Activated naive CD8-positive, alpha-beta T cell treated with anti-CD3 and anti-CD28 coated beads, Interleukin-2, amount 10 ng/mL, durations not matched to agents 7 days and 5 days (primary cell): ENCODE measurements at regions not wholly inside any gene's neighbourhood (a gene's known extent, or its start where the extent isn't known, plus 50 kb on each side); places are given as distances from the start of the nearest gene placed in this dataset.

Experiments used
- ATAC-seq: fragments of 150-1000 bp; cut with Tn5 transposase; one replicate; pipeline ENCODE4 v1.10.0; 2021; ENCODE audit warnings: low read depth, moderate library complexity
- POLR2A ChIA-PET: fragments of 350-600 bp; sonication (Branson Sonifier 250); formaldehyde crosslinking; loops from one replicate; lab custom pipeline; 2021; ENCODE audit warnings: antibody characterized with exemption; lab: Charles Lee
- DNase-seq: peaks from one replicate; pipeline ENCODE4 v3.0.0; 2021
- H3K27ac Mint-ChIP-seq: one replicate; pipeline ENCODE4 v1.8.0; 2022; ENCODE audit warnings: mild to moderate bottlenecking, mixed read lengths
- H3K27me3 Mint-ChIP-seq: one replicate; pipeline ENCODE4 v1.8.0; 2022; ENCODE audit warnings: mild to moderate bottlenecking, moderate library complexity, mixed read lengths
- H3K36me3 Mint-ChIP-seq: one replicate; pipeline ENCODE4 v1.8.0; 2021; ENCODE audit warnings: mild to moderate bottlenecking, mixed read lengths
- H3K4me1 Mint-ChIP-seq: one replicate; pipeline ENCODE4 v1.8.0; 2021; ENCODE audit warnings: mixed read lengths
- H3K4me3 Mint-ChIP-seq: one replicate; pipeline ENCODE4 v1.8.0; 2022; ENCODE audit warnings: mild to moderate bottlenecking, moderate library complexity, mixed read lengths
- H3K9me3 Mint-ChIP-seq: one replicate; pipeline ENCODE4 v1.8.0; 2021; ENCODE audit warnings: mixed read lengths

DNA sequence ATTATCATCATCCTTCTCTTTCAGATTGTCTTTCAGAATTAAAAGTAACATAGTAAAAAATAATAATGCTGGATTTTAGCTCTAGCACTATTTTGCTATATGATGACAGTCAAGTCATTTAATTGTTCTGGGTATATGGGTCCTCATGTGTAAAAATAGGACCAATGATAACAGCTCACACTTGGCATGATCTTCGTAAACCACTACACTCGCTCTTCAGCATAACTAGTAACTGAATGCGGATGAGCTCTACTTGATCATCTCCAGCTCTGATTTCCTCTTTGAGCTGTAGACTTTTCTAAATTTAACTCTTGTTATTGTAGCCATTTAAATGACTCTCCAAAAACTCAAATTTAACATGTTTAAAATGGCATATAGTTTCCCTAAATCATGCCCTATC, 831.8 kb upstream of the HS3ST1 start:
- POLR2A ChIA-PET = no interaction called here
- Mint-ChIP-seq H3K4me1 (no peaks in the 10 kb centered on the region), H3K27ac (no peak overlapping the region), H3K4me3 (no peak overlapping the region), H3K9me3 (peaks cover 5% of the 10 kb centered on the region), H3K36me3 (no peaks in the 10 kb centered on the region), H3K27me3 (no peaks in the 10 kb centered on the region)
- DNase-seq = no peak
- ATAC-seq = no peak

GRCh38 chr4:12244973-12245372, 816.3 kb upstream of the HS3ST1 start:
- Mint-ChIP-seq H3K4me3 (no peak overlapping the region), H3K36me3 (no peaks in the 10 kb centered on the region), H3K27me3 (no peaks in the 10 kb centered on the region), H3K27ac (no peak overlapping the region), H3K4me1 (no peaks in the 10 kb centered on the region), H3K9me3 (peaks cover 8% of the 10 kb centered on the region)
- DNase-seq (no peak), ATAC-seq (no peak)
- POLR2A ChIA-PET = no interaction called here

- ATAC-seq = no peak
- POLR2A ChIA-PET = no interaction called here
- Mint-ChIP-seq H3K9me3 (peaks cover 6% of the 10 kb centered on the region), H3K4me1 (no peaks in the 10 kb centered on the region), H3K27ac (no peak overlapping the region), H3K27me3 (no peaks in the 10 kb centered on the region), H3K4me3 (no peak overlapping the region), H3K36me3 (no peaks in the 10 kb centered on the region)
- DNase-seq = no peak
These were observed 813.7 kb upstream of the HS3ST1 start for GRCh38 chr4:12242354-12242753.

- Mint-ChIP-seq H3K4me3 (no peak overlapping the region), H3K4me1 (no peaks in the 10 kb centered on the region), H3K36me3 (no peaks in the 10 kb centered on the region), H3K9me3 (peaks cover 8% of the 10 kb centered on the region), H3K27ac (no peak overlapping the region), H3K27me3 (no peaks in the 10 kb centered on the region)
- POLR2A ChIA-PET = no interaction called here
- ATAC-seq = no peak
- no peak for DNase-seq
These were observed 811.4 kb upstream of the HS3ST1 start for GRCh38 chr4:12239897-12240636.

DNA sequence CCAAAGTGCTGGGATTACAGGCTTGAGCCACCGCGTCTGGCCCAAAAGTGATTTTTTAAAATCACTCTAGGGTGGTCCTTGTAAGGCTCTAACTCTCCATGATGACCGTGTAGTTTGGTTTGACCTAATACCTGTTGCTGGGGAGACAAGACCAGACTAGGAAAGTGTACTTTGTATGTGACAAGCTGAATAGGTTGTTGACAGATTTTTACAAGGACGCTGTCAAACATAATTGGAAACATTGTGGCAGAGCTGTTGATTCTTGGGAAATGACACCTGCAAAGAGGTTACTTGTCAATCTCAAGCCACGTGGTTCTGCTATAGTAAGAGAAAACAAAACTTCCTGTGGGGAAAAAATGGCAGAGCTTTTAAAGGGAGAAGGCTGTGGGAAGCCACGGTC, 802.4 kb upstream of the HS3ST1 start:
- no peak for ATAC-seq
- no peak overlapping the region for H3K4me3 Mint-ChIP-seq
- H3K27ac Mint-ChIP-seq = no peak overlapping the region
- POLR2A ChIA-PET = no interaction called here
- no peaks in the 10 kb centered on the region for H3K36me3 Mint-ChIP-seq
- peaks cover 7% of the 10 kb centered on the region for H3K9me3 Mint-ChIP-seq
- H3K27me3 Mint-ChIP-seq = no peaks in the 10 kb centered on the region
- no peaks in the 10 kb centered on the region for H3K4me1 Mint-ChIP-seq
- no peak for DNase-seq

- H3K9me3 Mint-ChIP-seq = no peaks in the 10 kb centered on the region
- H3K27ac Mint-ChIP-seq = no peak overlapping the region
- DNase-seq (no peak), ATAC-seq (no peak)
- POLR2A ChIA-PET = no interaction called here
- H3K36me3 Mint-ChIP-seq = no peaks in the 10 kb centered on the region
- H3K27me3 Mint-ChIP-seq = no peaks in the 10 kb centered on the region
- no peaks in the 10 kb centered on the region for H3K4me1 Mint-ChIP-seq
- H3K4me3 Mint-ChIP-seq = no peak overlapping the region
These were observed 792.3 kb upstream of the HS3ST1 start for GRCh38 chr4:12221031-12221430.

DNA sequence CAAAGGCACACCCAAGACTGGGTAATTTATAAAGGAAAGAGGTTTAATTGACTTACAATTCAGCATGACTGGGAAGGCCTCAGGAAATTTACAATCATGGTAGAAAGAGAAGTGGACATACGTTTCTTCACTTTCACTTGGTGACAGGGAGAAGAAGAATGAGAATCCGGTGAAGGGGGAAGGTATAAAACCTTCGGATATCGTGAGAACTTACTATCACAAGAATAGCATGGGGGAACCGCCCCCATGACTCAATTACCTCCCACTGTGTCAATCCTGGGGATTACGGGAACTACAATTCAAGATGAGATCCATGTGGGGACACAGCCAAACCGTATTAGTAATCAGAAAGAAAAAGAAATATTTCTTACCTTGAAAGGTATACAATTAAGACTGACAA, 782.9 kb upstream of the HS3ST1 start:
- H3K4me3 Mint-ChIP-seq = no peak overlapping the region
- H3K9me3 Mint-ChIP-seq = peaks cover 1% of the 10 kb centered on the region
- no peak overlapping the region for H3K27ac Mint-ChIP-seq
- H3K4me1 Mint-ChIP-seq = no peaks in the 10 kb centered on the region
- POLR2A ChIA-PET = no interaction called here
- H3K27me3 Mint-ChIP-seq = no peaks in the 10 kb centered on the region
- ATAC-seq (no peak), DNase-seq (no peak)
- H3K36me3 Mint-ChIP-seq = no peaks in the 10 kb centered on the region

DNA sequence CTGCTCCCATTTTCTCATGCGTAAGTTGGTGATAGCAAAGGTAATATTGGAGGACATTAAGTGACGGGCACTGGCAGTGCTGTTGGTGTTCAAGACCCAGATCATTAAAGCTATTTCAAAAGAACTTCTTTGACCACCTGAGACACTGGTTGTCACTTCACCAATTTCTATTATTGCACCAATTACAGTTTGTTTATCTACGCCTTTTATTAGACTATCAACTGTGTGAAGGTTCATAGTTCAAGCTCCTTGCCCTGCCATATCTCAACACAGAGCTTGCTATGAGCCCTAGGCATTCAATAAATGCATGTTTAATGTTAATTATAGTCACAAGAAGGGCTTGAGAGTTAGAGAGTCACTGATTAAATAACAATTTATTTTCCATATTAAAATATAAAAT, 778.7 kb upstream of the HS3ST1 start:
- POLR2A ChIA-PET = no interaction called here
- ATAC-seq = no peak
- H3K9me3 Mint-ChIP-seq = peaks cover 1% of the 10 kb centered on the region
- no peaks in the 10 kb centered on the region for H3K36me3 Mint-ChIP-seq
- no peaks in the 10 kb centered on the region for H3K4me1 Mint-ChIP-seq
- no peak for DNase-seq
- H3K27me3 Mint-ChIP-seq = no peaks in the 10 kb centered on the region
- no peak overlapping the region for H3K4me3 Mint-ChIP-seq
- H3K27ac Mint-ChIP-seq = no peak overlapping the region

DNA sequence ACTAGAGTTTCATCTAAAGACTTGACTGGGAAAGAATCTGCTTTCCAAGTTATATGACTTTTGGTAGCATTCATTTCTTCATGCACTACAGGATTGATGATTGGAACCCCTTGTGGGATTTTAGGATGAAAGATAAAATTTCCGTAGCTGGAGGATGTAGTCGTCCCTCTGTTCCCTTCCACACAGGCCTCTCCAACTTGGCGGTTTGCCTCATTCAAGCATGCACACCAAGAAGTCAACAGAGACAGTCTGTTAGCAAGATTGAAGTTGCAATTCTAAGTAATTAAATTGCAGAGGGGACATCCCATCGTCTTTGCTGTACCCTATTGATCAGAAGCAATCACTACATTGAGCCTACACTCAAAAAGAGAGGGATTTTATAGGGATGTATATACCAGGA, 777.4 kb upstream of the HS3ST1 start:
- H3K27ac Mint-ChIP-seq = no peak overlapping the region
- H3K4me1 Mint-ChIP-seq = no peaks in the 10 kb centered on the region
- POLR2A ChIA-PET = no interaction called here
- ATAC-seq (no peak), DNase-seq (no peak)
- no peaks in the 10 kb centered on the region for H3K36me3 Mint-ChIP-seq
- no peaks in the 10 kb centered on the region for H3K27me3 Mint-ChIP-seq
- H3K9me3 Mint-ChIP-seq = peaks cover 1% of the 10 kb centered on the region
- no peak overlapping the region for H3K4me3 Mint-ChIP-seq

GRCh38 chr4:12203945-12204344, 775.3 kb upstream of the HS3ST1 start:
- POLR2A ChIA-PET = no interaction called here
- Mint-ChIP-seq H3K36me3 (no peaks in the 10 kb centered on the region), H3K9me3 (peaks cover 1% of the 10 kb centered on the region), H3K27ac (no peak overlapping the region), H3K4me3 (no peak overlapping the region), H3K4me1 (no peaks in the 10 kb centered on the region), H3K27me3 (no peaks in the 10 kb centered on the region)
- DNase-seq (no peak), ATAC-seq (no peak)

GRCh38 chr4:12200226-12200625, 771.5 kb upstream of the HS3ST1 start:
- no peaks in the 10 kb centered on the region for H3K36me3 Mint-ChIP-seq
- DNase-seq = no peak

GRCh38 chr4:12186526-12186925, 757.8 kb upstream of the HS3ST1 start:
- Mint-ChIP-seq H3K4me1 (no peaks in the 10 kb centered on the region), H3K36me3 (no peaks in the 10 kb centered on the region), H3K27ac (no peak overlapping the region), H3K27me3 (no peaks in the 10 kb centered on the region), H3K4me3 (no peak overlapping the region), H3K9me3 (no peaks in the 10 kb centered on the region)
- DNase-seq (no peak), ATAC-seq (no peak)
- POLR2A ChIA-PET = no interaction called here

More at GRCh38 chr4:12200226-12200625, 771.5 kb upstream of the HS3ST1 start:
- POLR2A ChIA-PET = no interaction called here
- no peak overlapping the region for H3K4me3 Mint-ChIP-seq
- no peaks in the 10 kb centered on the region for H3K4me1 Mint-ChIP-seq
- no peak for ATAC-seq
- H3K27me3 Mint-ChIP-seq = no peaks in the 10 kb centered on the region
- no peak overlapping the region for H3K27ac Mint-ChIP-seq
- peaks cover 2% of the 10 kb centered on the region for H3K9me3 Mint-ChIP-seq

GRCh38 chr4:12178614-12179610, 750.2 kb upstream of the HS3ST1 start:
- ATAC-seq = no peak
- Mint-ChIP-seq H3K27me3 (no peaks in the 10 kb centered on the region), H3K36me3 (no peaks in the 10 kb centered on the region)

DNA sequence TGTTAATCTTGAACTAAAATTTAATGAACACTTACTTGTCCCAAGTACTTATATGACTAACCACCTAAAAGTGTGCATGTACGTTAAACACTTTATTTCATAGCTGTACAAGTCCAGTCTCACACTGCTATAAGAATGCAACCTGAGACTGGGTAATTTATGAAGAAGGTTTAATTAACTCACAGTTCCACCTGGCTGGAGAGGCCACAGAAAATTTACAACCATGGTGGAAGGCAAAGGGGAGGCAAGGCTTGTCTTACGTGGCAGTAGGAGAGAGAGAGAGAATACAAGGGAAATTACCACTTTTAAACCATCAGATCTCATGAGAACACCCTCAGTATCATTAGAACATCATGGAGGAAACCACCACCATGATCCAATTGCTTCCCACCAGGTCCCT, 748.7 kb upstream of the HS3ST1 start:
- no peak for ATAC-seq
- Mint-ChIP-seq H3K27me3 (no peaks in the 10 kb centered on the region), H3K27ac (no peak overlapping the region), H3K9me3 (peaks cover 1% of the 10 kb centered on the region), H3K36me3 (no peaks in the 10 kb centered on the region), H3K4me3 (no peak overlapping the region), H3K4me1 (no peaks in the 10 kb centered on the region)
- DNase-seq = no peak
- POLR2A ChIA-PET = no interaction called here

More at GRCh38 chr4:12178614-12179610, 750.2 kb upstream of the HS3ST1 start:
- POLR2A ChIA-PET = no interaction called here
- H3K4me3 Mint-ChIP-seq = no peak overlapping the region
- no peaks in the 10 kb centered on the region for H3K4me1 Mint-ChIP-seq
- H3K27ac Mint-ChIP-seq = no peak overlapping the region
- H3K9me3 Mint-ChIP-seq = peaks cover 1% of the 10 kb centered on the region
- no peak for DNase-seq
